ENCODE measurements at regions not wholly inside any gene's neighbourhood (a gene's known extent, or its start where the extent isn't known, plus 50 kb on each side); places are given as distances from the start of the nearest gene placed in this dataset.
"Not testable (repeated sequence)": the region's sequence is repeated elsewhere in the genome, so short reads cannot be mapped to it uniquely, and the experiment has no call there.

- Histone ChIP-seq H3K27me3 (replicated peaks; ENCODE audit: control insufficient read depth, insufficient read depth, low read length) (no peaks in the 10 kb centered on the region), H3K9me3 (ENCODE audit: control insufficient read depth, low read length) (peaks cover 2% of the 10 kb centered on the region), H3K4me3 (ENCODE audit: low read length) (no peak overlapping the region), H3K9ac (ENCODE audit: low read length) (no peak overlapping the region), H3K36me3 (ENCODE audit: control insufficient read depth, insufficient read depth, low read length, severe bottlenecking) (no peaks in the 10 kb centered on the region), H3K4me1 (ENCODE audit: control insufficient read depth, insufficient read depth, low read length) (peaks cover 11% of the 10 kb centered on the region)
- DNase-seq (ENCODE audit: low read depth) = no peak
Observed at GRCh38 chr2:12488352-12489318, 228.1 kb upstream of the TRIB2 start.

GRCh38 chr2:12490641-12491040 is 226.1 kb upstream of the TRIB2 start:
- Histone ChIP-seq H3K4me1 (ENCODE audit: control insufficient read depth, insufficient read depth, low read length) (peaks cover 6% of the 10 kb centered on the region), H3K9ac (ENCODE audit: low read length) (no peak overlapping the region), H3K4me3 (ENCODE audit: low read length) (no peak overlapping the region), H3K9me3 (ENCODE audit: control insufficient read depth, low read length) (no peaks in the 10 kb centered on the region), H3K27me3 (replicated peaks; ENCODE audit: control insufficient read depth, insufficient read depth, low read length) (no peaks in the 10 kb centered on the region), H3K36me3 (ENCODE audit: control insufficient read depth, insufficient read depth, low read length, severe bottlenecking) (no peaks in the 10 kb centered on the region)
- DNase-seq (ENCODE audit: low read depth) = no peak

DNA sequence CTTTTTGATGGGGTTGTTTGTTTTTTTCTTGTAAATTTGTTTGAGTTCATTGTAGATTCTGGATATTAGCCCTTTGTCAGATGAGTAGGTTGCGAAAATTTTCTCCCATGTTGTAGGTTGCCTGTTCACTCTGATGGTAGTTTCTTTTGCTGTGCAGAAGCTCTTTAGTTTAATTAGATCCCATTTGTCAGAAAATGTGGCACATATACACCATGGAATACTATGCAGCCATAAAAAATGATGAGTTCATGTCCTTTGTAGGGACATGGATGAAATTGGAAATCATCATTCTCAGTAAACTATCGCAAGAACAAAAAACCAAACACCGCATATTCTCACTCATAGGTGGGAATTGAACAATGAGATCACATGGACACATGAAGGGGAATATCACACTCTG is 224.4 kb upstream of the TRIB2 start:
- not testable (repeated sequence) for H3K9me3 ChIP-seq (ENCODE audit: control insufficient read depth, low read length); H3K27me3 ChIP-seq (replicated peaks; ENCODE audit: control insufficient read depth, insufficient read depth, low read length); H3K4me1 ChIP-seq (ENCODE audit: control insufficient read depth, insufficient read depth, low read length); H3K9ac ChIP-seq (ENCODE audit: low read length); H3K4me3 ChIP-seq (ENCODE audit: low read length); H3K36me3 ChIP-seq (ENCODE audit: control insufficient read depth, insufficient read depth, low read length, severe bottlenecking); DNase-seq (ENCODE audit: low read depth)

GRCh38 chr2:12493031-12493513 is 223.7 kb upstream of the TRIB2 start:
- peak; percentile 38 for DNase-seq (ENCODE audit: low read depth)
- no peaks in the 10 kb centered on the region for H3K9me3 ChIP-seq (ENCODE audit: control insufficient read depth, low read length)
- H3K36me3 ChIP-seq (ENCODE audit: control insufficient read depth, insufficient read depth, low read length, severe bottlenecking) = no peaks in the 10 kb centered on the region
- H3K9ac ChIP-seq (ENCODE audit: low read length) = no peak overlapping the region
- peaks cover 6% of the 10 kb centered on the region for H3K4me1 ChIP-seq (ENCODE audit: control insufficient read depth, insufficient read depth, low read length)
- H3K27me3 ChIP-seq (replicated peaks; ENCODE audit: control insufficient read depth, insufficient read depth, low read length) = no peaks in the 10 kb centered on the region
- no peak overlapping the region for H3K4me3 ChIP-seq (ENCODE audit: low read length)

- DNase-seq (ENCODE audit: low read depth) = no peak
- Histone ChIP-seq H3K9me3 (ENCODE audit: control insufficient read depth, low read length) (no peaks in the 10 kb centered on the region), H3K27me3 (replicated peaks; ENCODE audit: control insufficient read depth, insufficient read depth, low read length) (no peaks in the 10 kb centered on the region), H3K9ac (ENCODE audit: low read length) (no peak overlapping the region), H3K4me1 (ENCODE audit: control insufficient read depth, insufficient read depth, low read length) (peaks cover 6% of the 10 kb centered on the region), H3K36me3 (ENCODE audit: control insufficient read depth, insufficient read depth, low read length, severe bottlenecking) (no peaks in the 10 kb centered on the region), H3K4me3 (ENCODE audit: low read length) (no peak overlapping the region)
Observed at GRCh38 chr2:12495247-12495868, 221.4 kb upstream of the TRIB2 start.

DNA sequence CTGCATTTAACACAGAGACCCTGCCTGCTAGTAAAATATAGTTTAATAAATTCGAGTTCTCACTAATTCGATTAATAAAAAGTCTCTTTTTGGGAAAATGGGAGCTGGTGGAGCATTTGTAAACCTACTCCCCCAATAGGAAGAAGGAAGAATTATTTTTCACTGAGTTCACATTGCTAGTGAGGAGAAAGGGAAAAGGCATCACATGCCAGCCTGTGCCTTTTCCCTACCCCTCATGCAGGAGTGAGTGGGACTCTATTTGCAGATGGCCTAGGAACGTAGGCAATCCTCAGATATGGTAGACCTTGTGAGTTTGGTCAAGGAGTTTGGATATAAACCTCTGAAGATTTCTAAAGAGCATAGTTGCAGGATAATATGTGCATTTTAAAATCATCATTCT is 218.4 kb upstream of the TRIB2 start:
- no peak for DNase-seq (ENCODE audit: low read depth)
- Histone ChIP-seq H3K9me3 (ENCODE audit: control insufficient read depth, low read length) (no peaks in the 10 kb centered on the region), H3K4me3 (ENCODE audit: low read length) (no peak overlapping the region), H3K9ac (ENCODE audit: low read length) (no peak overlapping the region), H3K36me3 (ENCODE audit: control insufficient read depth, insufficient read depth, low read length, severe bottlenecking) (no peaks in the 10 kb centered on the region), H3K4me1 (ENCODE audit: control insufficient read depth, insufficient read depth, low read length) (peaks cover 1% of the 10 kb centered on the region), H3K27me3 (replicated peaks; ENCODE audit: control insufficient read depth, insufficient read depth, low read length) (no peaks in the 10 kb centered on the region)

DNA sequence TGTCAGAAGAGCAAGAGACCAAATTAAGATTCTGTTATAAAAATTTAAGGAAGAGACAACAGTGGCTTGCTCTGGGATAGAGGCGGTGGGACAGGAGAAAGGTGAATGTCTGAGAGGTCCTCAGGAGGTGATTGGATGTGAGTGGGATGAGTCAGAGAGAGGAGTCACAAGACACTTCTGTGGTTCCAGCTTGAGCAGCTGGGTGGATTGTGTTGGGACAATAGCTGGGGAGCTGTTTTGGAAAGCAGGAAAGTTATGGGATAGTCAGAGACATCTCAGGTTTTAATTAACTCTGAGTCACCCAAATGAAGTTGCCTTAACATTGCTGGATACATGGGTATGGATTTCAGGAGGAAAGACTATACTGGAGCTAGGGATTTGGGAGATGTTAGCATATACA is 218.0 kb upstream of the TRIB2 start:
- no peak for DNase-seq (ENCODE audit: low read depth)
- no peaks in the 10 kb centered on the region for H3K27me3 ChIP-seq (replicated peaks; ENCODE audit: control insufficient read depth, insufficient read depth, low read length)
- H3K9ac ChIP-seq (ENCODE audit: low read length) = no peak overlapping the region
- H3K36me3 ChIP-seq (ENCODE audit: control insufficient read depth, insufficient read depth, low read length, severe bottlenecking) = no peaks in the 10 kb centered on the region
- H3K4me1 ChIP-seq (ENCODE audit: control insufficient read depth, insufficient read depth, low read length) = no peaks in the 10 kb centered on the region
- no peaks in the 10 kb centered on the region for H3K9me3 ChIP-seq (ENCODE audit: control insufficient read depth, low read length)
- H3K4me3 ChIP-seq (ENCODE audit: low read length) = no peak overlapping the region

DNA sequence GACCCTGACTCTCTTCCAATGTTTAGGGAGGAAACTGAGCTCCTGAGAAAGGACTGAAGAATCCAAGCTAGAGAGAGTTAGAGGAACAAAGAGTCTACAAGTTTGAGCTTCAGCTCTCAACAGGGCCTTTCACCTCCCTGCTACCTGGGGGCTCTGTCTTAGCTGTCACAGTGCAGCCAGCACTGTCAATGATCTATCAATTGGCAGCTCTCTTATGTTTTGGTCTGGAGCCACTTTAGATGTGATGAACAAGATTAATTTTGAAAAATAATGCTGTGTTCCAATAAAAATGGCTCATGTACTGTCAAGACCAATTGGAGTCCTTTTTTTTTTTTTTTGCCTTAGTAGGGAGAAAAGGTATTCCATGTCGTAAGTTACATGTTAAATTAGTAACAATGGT is 215.8 kb upstream of the TRIB2 start:
- Histone ChIP-seq H3K4me1 (ENCODE audit: control insufficient read depth, insufficient read depth, low read length) (peaks cover 6% of the 10 kb centered on the region), H3K36me3 (ENCODE audit: control insufficient read depth, insufficient read depth, low read length, severe bottlenecking) (no peaks in the 10 kb centered on the region), H3K9ac (ENCODE audit: low read length) (no peak overlapping the region), H3K9me3 (ENCODE audit: control insufficient read depth, low read length) (no peaks in the 10 kb centered on the region), H3K4me3 (ENCODE audit: low read length) (no peak overlapping the region), H3K27me3 (replicated peaks; ENCODE audit: control insufficient read depth, insufficient read depth, low read length) (no peaks in the 10 kb centered on the region)
- no peak for DNase-seq (ENCODE audit: low read depth)

DNA sequence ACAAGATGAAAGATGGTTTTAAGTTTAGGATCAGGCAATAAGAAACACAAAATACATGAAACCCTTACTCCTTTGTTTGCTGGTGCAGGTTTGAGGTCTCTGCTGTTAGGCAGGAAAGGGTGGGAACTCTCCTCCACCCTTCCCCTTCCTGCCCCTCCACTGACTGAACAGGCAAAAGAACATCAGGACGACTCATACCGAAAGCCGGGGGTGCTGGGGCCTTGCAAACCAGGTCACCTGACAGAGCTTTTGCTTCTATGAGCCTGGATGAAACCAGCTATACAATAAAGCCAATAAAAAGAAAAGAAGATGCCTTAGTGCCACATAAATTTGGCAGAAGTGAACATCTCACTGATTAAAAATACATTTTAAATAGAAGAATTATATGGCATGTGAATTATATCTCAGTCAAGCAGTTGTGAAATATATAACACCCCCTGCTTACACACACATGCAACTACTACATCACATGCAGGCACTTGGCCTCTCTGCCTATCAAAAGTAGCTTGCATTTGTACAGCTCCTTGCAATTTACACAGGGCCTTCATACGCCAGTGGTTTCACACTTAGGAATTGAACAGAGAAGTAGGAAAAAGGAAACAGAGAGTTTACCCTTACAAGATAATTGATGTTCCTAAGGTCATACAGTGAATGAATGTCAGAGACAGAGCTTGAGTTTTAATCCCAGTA is 215.1 kb upstream of the TRIB2 start:
- H3K36me3 ChIP-seq (ENCODE audit: control insufficient read depth, insufficient read depth, low read length, severe bottlenecking) = no peaks in the 10 kb centered on the region

DNA sequence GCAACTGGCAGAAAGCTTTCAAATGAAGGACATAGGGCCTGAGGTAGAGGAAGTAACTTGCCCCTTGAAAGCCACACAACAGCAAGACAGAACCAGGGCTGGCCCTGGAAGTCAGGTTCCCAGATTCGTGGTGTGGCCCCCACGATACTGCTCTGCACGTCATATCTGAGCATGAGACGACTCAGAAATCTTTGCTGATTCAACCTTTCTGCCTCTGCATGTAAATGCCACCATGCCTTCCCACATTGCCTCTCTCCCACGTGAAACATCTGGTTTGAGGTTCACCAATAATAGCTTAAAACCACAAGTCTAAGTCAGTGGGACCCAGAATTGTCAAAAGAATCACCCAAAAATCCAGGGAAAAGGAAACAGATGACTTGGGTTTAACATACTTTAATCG is 214.0 kb upstream of the TRIB2 start:
- DNase-seq (ENCODE audit: low read depth) = peak; percentile 56
- H3K36me3 ChIP-seq (ENCODE audit: control insufficient read depth, insufficient read depth, low read length, severe bottlenecking) = no peaks in the 10 kb centered on the region
- no peak overlapping the region for H3K4me3 ChIP-seq (ENCODE audit: low read length)
- no peaks in the 10 kb centered on the region for H3K27me3 ChIP-seq (replicated peaks; ENCODE audit: control insufficient read depth, insufficient read depth, low read length)
- peaks cover 6% of the 10 kb centered on the region for H3K4me1 ChIP-seq (ENCODE audit: control insufficient read depth, insufficient read depth, low read length)
- no peak overlapping the region for H3K9ac ChIP-seq (ENCODE audit: low read length)
- H3K9me3 ChIP-seq (ENCODE audit: control insufficient read depth, low read length) = no peaks in the 10 kb centered on the region

More for the DNA sequence above, 215.1 kb upstream of the TRIB2 start:
- no peaks in the 10 kb centered on the region for H3K9me3 ChIP-seq (ENCODE audit: control insufficient read depth, low read length)
- no peaks in the 10 kb centered on the region for H3K27me3 ChIP-seq (replicated peaks; ENCODE audit: control insufficient read depth, insufficient read depth, low read length)
- no peak overlapping the region for H3K9ac ChIP-seq (ENCODE audit: low read length)
- peaks cover 6% of the 10 kb centered on the region for H3K4me1 ChIP-seq (ENCODE audit: control insufficient read depth, insufficient read depth, low read length)
- DNase-seq (ENCODE audit: low read depth) = no peak
- no peak overlapping the region for H3K4me3 ChIP-seq (ENCODE audit: low read length)

GRCh38 chr2:12504443-12504842 is 212.3 kb upstream of the TRIB2 start:
- Histone ChIP-seq H3K9ac (ENCODE audit: low read length) (no peak overlapping the region), H3K9me3 (ENCODE audit: control insufficient read depth, low read length) (no peaks in the 10 kb centered on the region), H3K4me1 (ENCODE audit: control insufficient read depth, insufficient read depth, low read length) (peaks cover 6% of the 10 kb centered on the region), H3K4me3 (ENCODE audit: low read length) (no peak overlapping the region), H3K36me3 (ENCODE audit: control insufficient read depth, insufficient read depth, low read length, severe bottlenecking) (no peaks in the 10 kb centered on the region), H3K27me3 (replicated peaks; ENCODE audit: control insufficient read depth, insufficient read depth, low read length) (no peaks in the 10 kb centered on the region)
- peak; percentile 37 for DNase-seq (ENCODE audit: low read depth)

Data from adipocyte (in vitro differentiated cells).